ENCODE measurements at regions not wholly inside any gene's neighbourhood (a gene's known extent, or its start where the extent isn't known, plus 50 kb on each side); places are given as distances from the start of the nearest gene placed in this dataset.

GRCh38 chr6:167671977-167672687 lies 154.6 kb upstream of the AFDN start (continued):
- TF ChIP-seq ARID4A (CRISPR knock-in tag; IDR thresholded peaks at IDR 0.05; ENCODE audit: borderline replicate concordance) = 0 out of 2 replicates have a peak, but pooled peaks have one; percentile 5
- peak; percentile 98 for TF ChIP-seq ZBTB33 (CRISPR knock-in tag; IDR thresholded peaks at IDR 0.05)
- no peak for TF ChIP-seq ZBTB40 (IDR thresholded peaks at IDR 0.05)
- no peak for TF ChIP-seq ZBTB40 (CRISPR knock-in tag; IDR thresholded peaks at IDR 0.05)
- no peak for TF ChIP-seq MTF1 (CRISPR knock-in tag; IDR thresholded peaks at IDR 0.05)
- no peak for TF ChIP-seq TOE1 (CRISPR knock-in tag; IDR thresholded peaks at IDR 0.05)
- TF ChIP-seq ZNF142 (CRISPR knock-in tag; IDR thresholded peaks at IDR 0.05) = no peak
